HK-2 (cell line): ENCODE measurements at regions not wholly inside any gene's neighbourhood (a gene's known extent, or its start where the extent isn't known, plus 50 kb on each side); places are given as distances from the start of the nearest gene placed in this dataset.

Experiments
- DNase-seq: peaks from one replicate; pipeline ENCODE4 v3.0.0-alpha.2; 2018; ENCODE audit not compliant: unreplicated experiment

GRCh38 chr15:70426096-70426821, 328.5 kb upstream of the TLE3 start:
- DNase-seq: no peak

GRCh38 chr15:70424937-70425411, 327.3 kb upstream of the TLE3 start:
- no peak for DNase-seq

- no peak for DNase-seq
These were observed 325.6 kb upstream of the TLE3 start for GRCh38 chr15:70423267-70423666.

DNA sequence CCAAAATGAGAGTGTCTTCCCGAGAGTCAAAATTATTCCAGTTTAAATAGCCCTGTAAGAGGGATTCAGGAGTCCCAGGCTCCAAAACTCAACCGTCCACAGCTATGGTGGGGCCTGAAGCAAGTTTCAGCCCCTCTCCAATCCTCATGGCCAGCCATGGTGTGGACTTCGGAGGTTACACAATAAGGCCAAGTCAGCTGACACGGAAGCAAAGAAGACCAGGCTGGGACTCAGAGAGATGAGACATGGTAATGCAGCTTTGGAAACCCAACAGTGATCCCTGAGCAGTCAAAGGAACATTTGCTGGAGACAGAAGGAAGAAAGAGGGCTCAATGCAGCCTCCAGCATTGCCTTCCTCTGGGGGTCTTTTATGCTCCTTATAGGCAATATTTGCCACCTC, 324.6 kb upstream of the TLE3 start:
- no peak for DNase-seq

- no peak for DNase-seq
These were observed 323.3 kb upstream of the TLE3 start for GRCh38 chr15:70420948-70421482.

- DNase-seq: no peak
These were observed 322.6 kb upstream of the TLE3 start for GRCh38 chr15:70420086-70420947.

- DNase-seq: no peak
These were observed 321.2 kb upstream of the TLE3 start for GRCh38 chr15:70418943-70419342.

DNA sequence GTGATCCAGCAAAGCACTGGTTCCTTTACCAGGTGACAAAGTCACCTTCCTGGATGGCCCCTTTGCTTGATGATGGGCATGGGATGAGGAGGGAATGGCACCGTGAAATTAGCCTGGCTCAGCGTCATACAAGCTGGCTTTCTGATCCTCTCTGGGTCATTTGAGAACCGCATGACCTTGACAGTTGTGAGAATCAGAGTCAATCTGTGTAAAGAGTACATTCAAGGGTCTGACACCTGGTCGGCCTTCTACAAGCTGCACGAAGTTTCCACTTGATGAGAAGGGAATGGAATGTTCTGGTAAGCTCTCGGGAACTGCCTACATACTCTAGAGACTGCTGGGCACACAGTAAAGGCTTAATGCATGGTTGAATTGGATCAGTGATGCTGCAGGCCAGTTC, 319.8 kb upstream of the TLE3 start:
- DNase-seq: no peak

DNA sequence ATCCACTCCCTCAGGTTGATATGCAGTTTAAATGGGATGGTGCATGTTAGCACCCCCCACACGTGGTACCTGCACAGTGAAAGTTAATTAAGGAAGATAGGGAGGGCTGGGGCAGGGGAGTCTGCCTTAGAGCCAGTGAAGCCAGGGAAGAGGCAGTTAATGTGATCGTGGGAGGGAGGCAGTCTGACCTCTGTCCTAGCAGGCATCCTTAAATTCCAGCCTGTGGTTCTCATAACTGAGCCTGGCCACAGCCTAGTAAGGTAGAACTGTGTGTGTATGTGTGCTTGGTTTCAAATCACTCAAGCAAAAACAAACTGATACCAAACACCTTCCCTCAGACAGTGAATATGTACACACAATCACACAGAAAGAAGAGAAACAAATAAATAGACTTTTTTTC, 319.1 kb upstream of the TLE3 start:
- no peak for DNase-seq

DNA sequence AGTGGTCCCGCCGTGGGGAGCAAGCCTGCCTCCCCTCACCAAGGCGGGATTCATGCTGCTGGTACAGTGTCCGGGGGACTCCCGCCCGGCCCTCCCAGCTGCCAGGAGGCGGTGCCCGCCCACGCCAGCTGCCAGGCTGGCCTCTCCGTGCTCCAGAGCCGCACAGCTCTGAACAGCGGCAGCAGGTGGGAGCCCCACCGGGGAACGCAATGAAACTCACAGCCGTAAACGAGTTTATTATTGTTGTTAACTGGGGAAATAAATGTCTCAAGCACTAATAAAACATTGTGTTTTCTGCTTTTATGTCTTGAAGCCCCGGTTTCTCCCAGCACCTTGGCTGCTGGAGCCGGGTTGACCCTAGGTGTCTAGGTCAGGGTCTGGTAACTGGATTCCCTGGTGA, 317.7 kb upstream of the TLE3 start:
- DNase-seq: no peak

DNA sequence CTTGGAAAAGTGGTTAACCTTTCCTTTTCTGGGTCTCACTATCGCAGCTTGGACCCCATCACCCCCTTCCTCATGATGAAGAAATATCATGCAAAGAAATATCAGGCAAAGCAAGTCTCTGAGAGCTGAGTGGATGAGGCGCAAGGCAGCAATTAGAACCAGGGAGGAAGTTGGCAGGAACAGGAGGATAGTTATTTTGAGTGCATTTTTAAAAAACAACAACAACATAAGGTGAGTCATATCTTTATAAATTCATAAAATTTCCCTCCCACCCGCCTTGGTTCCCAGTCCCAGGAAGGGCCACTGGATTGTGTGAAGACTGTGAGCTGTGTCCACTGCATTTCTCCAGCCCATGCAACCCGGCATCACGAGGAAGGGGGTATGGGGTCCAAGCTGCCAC, 316.9 kb upstream of the TLE3 start:
- no peak for DNase-seq

- no peak for DNase-seq
These were observed 315.1 kb upstream of the TLE3 start for GRCh38 chr15:70412794-70413193.

- DNase-seq: no peak
These were observed 313.6 kb upstream of the TLE3 start for GRCh38 chr15:70411143-70411863.

GRCh38 chr15:70410371-70410985, 312.8 kb upstream of the TLE3 start:
- DNase-seq: no peak

- no peak for DNase-seq
These were observed 311.7 kb upstream of the TLE3 start for GRCh38 chr15:70409388-70409787.

DNA sequence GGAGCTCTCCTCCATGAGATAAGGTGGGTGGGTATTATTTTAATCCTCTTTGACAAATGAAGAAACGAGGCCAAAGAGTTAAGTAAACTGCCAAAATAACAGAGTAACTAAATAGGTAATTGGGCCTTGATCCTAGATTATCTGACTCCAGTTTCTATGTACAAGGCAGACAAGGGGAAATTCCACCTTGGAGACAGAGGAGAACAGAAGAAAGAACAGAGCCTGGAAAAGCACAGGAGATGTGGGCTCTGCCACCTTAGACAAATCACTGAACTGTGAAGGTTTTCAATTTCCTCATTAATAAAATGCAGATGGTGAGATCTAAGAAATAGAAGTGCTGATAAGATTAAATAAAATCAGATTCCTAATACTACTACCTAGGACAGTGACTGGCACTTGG, 310.2 kb upstream of the TLE3 start:
- DNase-seq: no peak

DNA sequence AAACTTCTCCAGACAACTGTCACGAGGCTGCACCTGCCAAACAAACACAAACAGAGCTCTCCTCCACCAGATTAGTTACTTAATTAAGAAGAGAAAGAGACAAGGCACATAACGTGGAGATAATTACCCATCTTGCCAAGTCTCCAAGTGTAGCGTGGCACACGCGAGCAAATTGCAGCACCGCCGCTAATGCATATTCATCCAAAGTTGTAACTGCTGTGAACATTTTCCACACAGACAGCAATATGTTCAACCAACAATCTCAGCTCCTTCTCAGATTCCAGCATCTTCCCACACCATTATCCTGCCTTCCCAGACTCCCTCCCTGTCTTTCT, 309.6 kb upstream of the TLE3 start:
- no peak for DNase-seq

GRCh38 chr15:70406617-70407335, 309.1 kb upstream of the TLE3 start:
- no peak for DNase-seq

GRCh38 chr15:70401709-70402108, 304.0 kb upstream of the TLE3 start:
- no peak for DNase-seq

GRCh38 chr15:70400766-70401541, 303.2 kb upstream of the TLE3 start:
- no peak for DNase-seq
